ENCODE measurements at regions not wholly inside any gene's neighbourhood (a gene's known extent, or its start where the extent isn't known, plus 50 kb on each side); places are given as distances from the start of the nearest gene placed in this dataset. TPM values are rescaled to one million over a fixed set of nuclear protein-coding genes. Genes with fewer than 3 reads are reported as not detected.
"Not testable (repeated sequence)": the region's sequence is repeated elsewhere in the genome, so short reads cannot be mapped to it uniquely, and the experiment has no call there.

GRCh38 chr5:1579389-1579788 lies 55.6 kb upstream of the LPCAT1 start:
- DNase-seq (ENCODE audit: extremely low spot score in 2 of 2); H3K36me3 ChIP-seq; H3K27me3 ChIP-seq; H3K9me3 ChIP-seq; H3K4me3 ChIP-seq; H3K27ac ChIP-seq; intact Hi-C loops (cut with DNase I); H3K4me1 ChIP-seq: not testable (repeated sequence)

GRCh38 chr5:1576851-1577250 lies 53.1 kb upstream of the LPCAT1 start:
- H3K4me1 ChIP-seq; H3K27me3 ChIP-seq; H3K9me3 ChIP-seq; H3K4me3 ChIP-seq; H3K27ac ChIP-seq; DNase-seq (ENCODE audit: extremely low spot score in 2 of 2); intact Hi-C loops (cut with DNase I); H3K36me3 ChIP-seq: not testable (repeated sequence)

GRCh38 chr5:1575991-1576714 lies 52.4 kb upstream of the LPCAT1 start:
- H3K9me3 ChIP-seq; intact Hi-C loops (cut with DNase I); H3K4me1 ChIP-seq; H3K4me3 ChIP-seq; H3K27me3 ChIP-seq; H3K27ac ChIP-seq; DNase-seq (ENCODE audit: extremely low spot score in 2 of 2); H3K36me3 ChIP-seq: not testable (repeated sequence)

- H3K36me3 ChIP-seq: not testable (repeated sequence)
Measured at GRCh38 chr5:1575491-1575890, 51.7 kb upstream of the LPCAT1 start.

GRCh38 chr5:1574023-1574318 lies 50.2 kb upstream of the LPCAT1 start:
- DNase-seq (ENCODE audit: extremely low spot score in 2 of 2); H3K36me3 ChIP-seq; H3K27me3 ChIP-seq; H3K27ac ChIP-seq; H3K4me3 ChIP-seq; intact Hi-C loops (cut with DNase I); H3K9me3 ChIP-seq; H3K4me1 ChIP-seq: not testable (repeated sequence)

More at GRCh38 chr5:1575491-1575890, 51.7 kb upstream of the LPCAT1 start:
- H3K9me3 ChIP-seq; H3K4me1 ChIP-seq; H3K27me3 ChIP-seq; H3K27ac ChIP-seq; intact Hi-C loops (cut with DNase I); H3K4me3 ChIP-seq; DNase-seq (ENCODE audit: extremely low spot score in 2 of 2): not testable (repeated sequence)

- H3K9me3 ChIP-seq; H3K4me3 ChIP-seq; H3K27me3 ChIP-seq; H3K27ac ChIP-seq; intact Hi-C loops (cut with DNase I); DNase-seq (ENCODE audit: extremely low spot score in 2 of 2); H3K4me1 ChIP-seq; H3K36me3 ChIP-seq: not testable (repeated sequence)
Measured at GRCh38 chr5:1573217-1574022, 49.7 kb upstream of the LPCAT1 start.

Small RNA genes lying in the stretch of these regions (microRNA-seq; reads per million reads assigned to microRNA genes)
- not detected for gene MIR4277 (ENCODE audit: borderline number of aligned reads, borderline replicate concordance)

Small RNA genes lying in the stretch of these regions (small RNA-seq; reads per million reads assigned to genes)
- gene AC091849.1 (not detected), gene MIR4277 (not detected)
